SU-DHL-6 (cell line): ENCODE measurements at regions not wholly inside any gene's neighbourhood (a gene's known extent, or its start where the extent isn't known, plus 50 kb on each side); places are given as distances from the start of the nearest gene placed in this dataset.

Experiments used
- H2AFZ ChIP-seq: fragments of 200-600 bp; sonication (generic); 2 replicates; pipeline ENCODE4 v1.6.1; 2014; ENCODE audit warnings: low read depth, mild to moderate bottlenecking, moderate library complexity, mixed read lengths, antibody characterized with exemption, low read length; ENCODE audit not compliant: severe bottlenecking
- H3F3A ChIP-seq: fragments of 200-600 bp; shearing (Covaris generic); 2 replicates; pipeline ENCODE4 v1.6.0; 2016; ENCODE audit warnings: antibody characterized with exemption, mild to moderate bottlenecking; ENCODE audit not compliant: insufficient read depth
- H3K27ac ChIP-seq: fragments of 200-600 bp; sonication (generic); 2 replicates; pipeline ENCODE4 v1.5.1; 2016; ENCODE audit warnings: low read depth, mild to moderate bottlenecking, low read length, moderate library complexity, mixed read lengths
- H3K27me3 ChIP-seq: fragments of 200-600 bp; sonication (generic), shearing (Covaris generic); 2 replicates; pipeline ENCODE4 v1.6.0; 2014; ENCODE audit warnings: mild to moderate bottlenecking, low read length
- H3K36me3 ChIP-seq: fragments of 200-600 bp; sonication (generic); 2 replicates; pipeline ENCODE4 v1.6.1; 2014; ENCODE audit warnings: mild to moderate bottlenecking, low read length, mixed read lengths
- H3K4me2 ChIP-seq: fragments of 300-600, 200-600 bp; shearing (Covaris generic), sonication (generic); 2 replicates; pipeline ENCODE4 v1.6.0; 2014; ENCODE audit warnings: low read length, low read depth, mild to moderate bottlenecking; ENCODE audit not compliant: poor library complexity, severe bottlenecking
- H3K4me3 ChIP-seq: fragments of 200-600 bp; sonication (generic); 2 replicates; pipeline ENCODE4 v1.5.1; 2014; ENCODE audit warnings: antibody characterized with exemption, low read length, mild to moderate bottlenecking, mixed read lengths; ENCODE audit not compliant: insufficient read depth, poor library complexity, severe bottlenecking
- H3K79me2 ChIP-seq: fragments of 200-600 bp; sonication (generic); 2 replicates; pipeline ENCODE4 v1.6.1; 2014; ENCODE audit warnings: mild to moderate bottlenecking, low read length, moderate library complexity; ENCODE audit not compliant: insufficient read depth
- H3K9ac ChIP-seq: fragments of 200-600 bp; sonication (generic); 2 replicates; pipeline ENCODE4 v1.7.0; 2014; ENCODE audit warnings: mild to moderate bottlenecking, low read length
- H3K9me2 ChIP-seq: fragments of 200-600 bp; sonication (generic); replicated peaks from 2 replicates; pipeline ENCODE4 v1.6.1; 2014; ENCODE audit warnings: low read length; ENCODE audit not compliant: insufficient read depth
- H3K9me3 ChIP-seq: fragments of 200-600 bp; sonication (generic); 2 replicates; pipeline ENCODE4 v1.6.1; 2014; ENCODE audit warnings: low read length, mixed read lengths; ENCODE audit not compliant: insufficient read depth
- H4K20me1 ChIP-seq: fragments of 200-600 bp; sonication (generic); 2 replicates; pipeline ENCODE4 v1.6.1; 2014; ENCODE audit warnings: low read depth, mild to moderate bottlenecking, antibody characterized with exemption, low read length, moderate library complexity, mixed read lengths
- CTCF ChIP-seq: fragments of 200-600 bp; sonication (generic); IDR thresholded peaks from one replicate; pipeline ENCODE4 v1.5.1; 2017; ENCODE audit warnings: antibody characterized with exemption, mild to moderate bottlenecking, low read length, moderate library complexity; ENCODE audit not compliant: insufficient read depth, poor library complexity, severe bottlenecking
- EZH2phosphoT487 ChIP-seq: fragments of 200-600 bp; sonication (generic), shearing (Covaris generic); conservative IDR thresholded peaks from 2 replicates; pipeline ENCODE4 v1.6.1; 2018; ENCODE audit warnings: mild to moderate bottlenecking, antibody characterized with exemption, low read length, moderate library complexity, mixed read lengths

DNA sequence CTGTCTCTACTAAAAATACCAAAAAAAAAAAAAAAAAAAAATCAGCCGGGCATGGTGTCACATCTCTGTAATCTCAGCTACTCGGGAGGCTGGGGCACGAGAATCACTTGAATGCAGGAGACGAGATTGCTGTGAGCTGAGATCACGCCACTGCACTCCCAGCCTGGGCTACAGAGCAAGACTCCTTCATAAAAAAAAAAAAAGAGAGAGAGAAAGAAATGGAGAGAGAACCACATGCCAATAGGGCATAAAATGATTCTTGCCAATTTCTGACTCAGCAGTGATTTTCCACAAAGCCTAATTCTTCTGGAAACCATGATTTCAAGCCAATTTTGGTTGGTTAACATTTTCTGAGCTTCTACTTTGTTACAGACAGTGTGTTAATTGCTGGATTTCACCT, 250.4 kb upstream of the SEL1L start:
- no peak overlapping the region for H3K9ac ChIP-seq
- H3K36me3 ChIP-seq: no peaks in the 10 kb centered on the region
- no peaks in the 10 kb centered on the region for H3K79me2 ChIP-seq
- no peak overlapping the region for H2AFZ ChIP-seq
- no peaks in the 10 kb centered on the region for H3K9me2 ChIP-seq
- TF ChIP-seq EZH2phosphoT487 (no peak), CTCF (no peak)
- H3K4me3 ChIP-seq: no peak overlapping the region
- no peaks in the 10 kb centered on the region for H3K27me3 ChIP-seq
- H3F3A ChIP-seq: no peaks in the 10 kb centered on the region
- no peak overlapping the region for H3K27ac ChIP-seq
- H3K9me3 ChIP-seq: no peaks in the 10 kb centered on the region
- no peak overlapping the region for H3K4me2 ChIP-seq
- no peaks in the 10 kb centered on the region for H4K20me1 ChIP-seq

GRCh38 chr14:81797315-81797714, 263.7 kb upstream of the SEL1L start:
- Histone ChIP-seq H3F3A (no peaks in the 10 kb centered on the region), H3K4me2 (no peak overlapping the region), H3K27ac (no peak overlapping the region), H3K79me2 (no peaks in the 10 kb centered on the region), H3K4me3 (no peak overlapping the region), H3K9ac (no peak overlapping the region), H4K20me1 (no peaks in the 10 kb centered on the region), H3K9me3 (no peaks in the 10 kb centered on the region), H3K36me3 (no peaks in the 10 kb centered on the region), H3K27me3 (no peaks in the 10 kb centered on the region), H3K9me2 (no peaks in the 10 kb centered on the region), H2AFZ (no peak overlapping the region)
- no peak for TF ChIP-seq EZH2phosphoT487
- no peak for TF ChIP-seq CTCF

DNA sequence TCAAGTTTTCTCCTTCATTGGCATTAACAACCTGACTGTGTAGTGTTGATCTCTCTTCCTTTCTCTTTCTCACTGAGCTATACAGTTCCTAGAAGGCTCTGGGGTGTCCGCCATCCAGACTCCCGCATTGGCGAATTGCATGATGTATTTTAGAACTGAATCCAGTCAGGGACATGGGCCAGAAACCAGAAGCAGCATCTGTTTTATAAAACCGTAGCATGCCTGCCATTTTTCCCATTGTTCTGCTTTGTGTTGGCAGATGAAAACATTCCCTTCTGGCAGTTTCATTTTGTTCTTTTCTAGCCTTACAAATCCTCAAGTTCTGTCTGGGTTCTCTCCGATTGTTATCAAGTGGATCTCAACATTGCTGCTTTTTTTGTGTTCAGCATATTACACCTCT, 268.3 kb upstream of the SEL1L start:
- Histone ChIP-seq H3K27ac (no peak overlapping the region), H4K20me1 (no peaks in the 10 kb centered on the region), H3K27me3 (no peaks in the 10 kb centered on the region), H3K4me2 (no peak overlapping the region), H2AFZ (no peak overlapping the region), H3F3A (no peaks in the 10 kb centered on the region), H3K36me3 (no peaks in the 10 kb centered on the region), H3K79me2 (no peaks in the 10 kb centered on the region), H3K9ac (no peak overlapping the region), H3K9me2 (no peaks in the 10 kb centered on the region), H3K9me3 (no peaks in the 10 kb centered on the region), H3K4me3 (no peak overlapping the region)
- TF ChIP-seq EZH2phosphoT487 (no peak), CTCF (no peak)

GRCh38 chr14:81802341-81802740, 268.7 kb upstream of the SEL1L start:
- Histone ChIP-seq H3F3A (no peaks in the 10 kb centered on the region), H3K27me3 (no peaks in the 10 kb centered on the region), H2AFZ (no peak overlapping the region), H3K36me3 (no peaks in the 10 kb centered on the region), H3K4me2 (no peak overlapping the region), H3K4me3 (no peak overlapping the region), H3K9me3 (no peaks in the 10 kb centered on the region), H3K9me2 (no peaks in the 10 kb centered on the region), H4K20me1 (no peaks in the 10 kb centered on the region), H3K9ac (no peak overlapping the region), H3K79me2 (no peaks in the 10 kb centered on the region), H3K27ac (no peak overlapping the region)
- TF ChIP-seq CTCF (no peak), EZH2phosphoT487 (no peak)
